ENCODE measurements at regions not wholly inside any gene's neighbourhood (a gene's known extent, or its start where the extent isn't known, plus 50 kb on each side); places are given as distances from the start of the nearest gene placed in this dataset.
A peak's percentile ranks its signal among the peaks of the same experiment; 100 is the strongest.
"Not testable (repeated sequence)": the region's sequence is repeated elsewhere in the genome, so short reads cannot be mapped to it uniquely, and the experiment has no call there.

- no peak for TF ChIP-seq CTCF (IDR thresholded peaks at IDR 0.05; ENCODE audit: unreplicated experiment in 3 of 3)
- H3K27ac Mint-ChIP-seq = no peak overlapping the region
- H3K4me1 Mint-ChIP-seq = peaks cover 16% of the 10 kb centered on the region
- H3K9me3 Mint-ChIP-seq = no peaks in the 10 kb centered on the region
- no peak overlapping the region for H3K4me3 Mint-ChIP-seq
- peaks cover 4% of the 10 kb centered on the region for H3K27me3 Mint-ChIP-seq (ENCODE audit: low read depth)
- no peaks in the 10 kb centered on the region for H3K36me3 Mint-ChIP-seq (ENCODE audit: low read depth)
These were observed 139.4 kb upstream of the TSC22D1 start for GRCh38 chr13:44715287-44716230.

GRCh38 chr13:44713788-44714469, 137.8 kb upstream of the TSC22D1 start:
- no peak overlapping the region for H3K4me3 Mint-ChIP-seq
- H3K9me3 Mint-ChIP-seq = no peaks in the 10 kb centered on the region
- no peaks in the 10 kb centered on the region for H3K36me3 Mint-ChIP-seq (ENCODE audit: low read depth)
- peaks cover 4% of the 10 kb centered on the region for H3K27me3 Mint-ChIP-seq (ENCODE audit: low read depth)
- H3K27ac Mint-ChIP-seq = no peak overlapping the region
- peaks cover 9% of the 10 kb centered on the region for H3K4me1 Mint-ChIP-seq
- no peak for TF ChIP-seq CTCF (IDR thresholded peaks at IDR 0.05; ENCODE audit: unreplicated experiment in 3 of 3)

GRCh38 chr13:44711706-44712105, 135.6 kb upstream of the TSC22D1 start:
- Mint-ChIP-seq H3K27ac (no peak overlapping the region), H3K9me3 (peaks cover 9% of the 10 kb centered on the region), H3K4me1 (peaks cover 9% of the 10 kb centered on the region), H3K36me3 (ENCODE audit: low read depth) (no peaks in the 10 kb centered on the region), H3K4me3 (no peak overlapping the region), H3K27me3 (ENCODE audit: low read depth) (peaks cover 4% of the 10 kb centered on the region)
- no peak for TF ChIP-seq CTCF (IDR thresholded peaks at IDR 0.05; ENCODE audit: unreplicated experiment in 3 of 3)

GRCh38 chr13:44710576-44710975, 134.4 kb upstream of the TSC22D1 start:
- TF ChIP-seq CTCF (IDR thresholded peaks at IDR 0.05; ENCODE audit: unreplicated experiment in 3 of 3) = no peak
- H3K9me3 Mint-ChIP-seq = peaks cover 9% of the 10 kb centered on the region
- peaks cover 5% of the 10 kb centered on the region for H3K4me1 Mint-ChIP-seq
- peak overlapping the region in 1 of 3 experiments; percentile 48 for H3K27ac Mint-ChIP-seq
- no peak overlapping the region for H3K4me3 Mint-ChIP-seq
- H3K36me3 Mint-ChIP-seq (ENCODE audit: low read depth) = no peaks in the 10 kb centered on the region
- peaks cover 4% of the 10 kb centered on the region for H3K27me3 Mint-ChIP-seq (ENCODE audit: low read depth)

- H3K27me3 Mint-ChIP-seq (ENCODE audit: low read depth); H3K36me3 Mint-ChIP-seq (ENCODE audit: low read depth); H3K4me3 Mint-ChIP-seq; H3K4me1 Mint-ChIP-seq; H3K27ac Mint-ChIP-seq; H3K9me3 Mint-ChIP-seq: not testable (repeated sequence)
These were observed 128.7 kb upstream of the TSC22D1 start for GRCh38 chr13:44704811-44705210.

GRCh38 chr13:44703371-44703770, 127.2 kb upstream of the TSC22D1 start:
- Mint-ChIP-seq H3K27ac (no peak overlapping the region), H3K36me3 (ENCODE audit: low read depth) (no peaks in the 10 kb centered on the region), H3K9me3 (peaks cover 9% of the 10 kb centered on the region), H3K27me3 (ENCODE audit: low read depth) (peaks cover 4% of the 10 kb centered on the region), H3K4me3 (no peak overlapping the region), H3K4me1 (no peaks in the 10 kb centered on the region)
- no peak for TF ChIP-seq CTCF (IDR thresholded peaks at IDR 0.05; ENCODE audit: unreplicated experiment in 3 of 3)
